Endothelial cell of hepatic sinusoid (primary cell): ENCODE measurements at regions not wholly inside any gene's neighbourhood (a gene's known extent, or its start where the extent isn't known, plus 50 kb on each side); places are given as distances from the start of the nearest gene placed in this dataset.
"Not testable (repeated sequence)": the region's sequence is repeated elsewhere in the genome, so short reads cannot be mapped to it uniquely, and the experiment has no call there.

ENCODE experiments used
- in situ Hi-C: cut with HindIII; loops from 2 replicates; pipeline ENCODE4 v1.10.0; 2017; ENCODE audit warnings: low sequenced_read_pairs

DNA sequence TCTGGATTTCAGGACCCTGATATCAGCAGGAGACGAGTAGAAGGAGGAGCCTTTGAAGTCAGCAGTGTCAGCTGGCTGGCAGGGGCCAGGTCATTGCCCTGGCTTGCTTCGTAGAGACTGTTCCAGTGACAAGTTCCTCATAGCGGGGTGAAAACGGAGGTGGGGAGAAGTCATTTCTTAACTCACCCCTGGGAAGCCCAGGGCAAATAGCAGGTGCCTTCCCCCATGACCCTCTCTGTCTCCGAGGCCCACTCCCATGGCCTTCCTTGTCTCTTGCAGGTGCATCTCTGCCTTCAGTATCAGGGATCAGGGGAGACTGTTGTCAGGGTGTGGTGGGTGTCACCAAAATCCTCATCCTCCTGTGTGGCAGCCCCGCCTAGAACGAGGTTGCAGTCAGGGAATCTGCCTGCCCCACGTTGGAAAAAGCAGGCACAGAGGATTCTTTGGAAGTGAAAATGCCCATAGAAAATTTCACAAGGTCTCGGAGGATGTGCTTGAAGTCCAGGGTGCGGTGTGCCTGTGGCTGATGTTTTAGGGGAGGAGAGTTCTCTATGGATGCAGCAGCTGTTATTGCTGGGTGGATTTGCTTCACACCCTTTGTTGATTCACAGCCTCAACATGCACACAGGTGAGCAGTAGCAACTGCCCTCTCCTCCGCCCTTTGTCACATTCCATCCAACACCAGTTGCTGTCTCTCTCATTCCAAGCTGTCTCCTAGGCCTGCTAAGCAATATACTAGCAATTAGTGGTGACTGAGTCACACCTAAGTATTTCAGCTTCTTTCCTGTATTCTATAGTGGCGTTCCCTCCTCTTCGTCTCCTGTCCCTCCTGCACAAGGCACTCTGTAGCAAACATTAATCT lies 142.6 kb upstream of the FHL2 start:
- in situ Hi-C loops, result no loop called here

DNA sequence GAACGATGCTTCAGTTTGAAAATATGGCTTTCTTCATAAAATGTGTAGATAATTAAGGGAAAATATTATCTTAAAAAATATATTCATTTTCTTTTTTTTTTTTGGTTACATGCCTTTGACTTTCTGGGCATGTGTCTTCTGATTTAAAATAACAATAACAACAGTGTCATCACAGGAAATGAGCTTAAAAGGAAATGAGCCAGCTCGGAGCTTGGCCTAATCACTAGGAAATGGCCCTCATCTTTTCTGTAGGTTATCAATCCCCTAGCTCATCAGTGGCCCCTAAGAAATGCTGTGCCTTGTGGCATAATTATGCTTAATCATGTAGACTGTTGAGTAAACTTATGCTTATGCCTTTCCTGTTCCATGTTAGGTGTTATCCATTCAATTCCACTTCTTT lies 141.8 kb upstream of the FHL2 start:
- in situ Hi-C loops, result no loop called here

DNA sequence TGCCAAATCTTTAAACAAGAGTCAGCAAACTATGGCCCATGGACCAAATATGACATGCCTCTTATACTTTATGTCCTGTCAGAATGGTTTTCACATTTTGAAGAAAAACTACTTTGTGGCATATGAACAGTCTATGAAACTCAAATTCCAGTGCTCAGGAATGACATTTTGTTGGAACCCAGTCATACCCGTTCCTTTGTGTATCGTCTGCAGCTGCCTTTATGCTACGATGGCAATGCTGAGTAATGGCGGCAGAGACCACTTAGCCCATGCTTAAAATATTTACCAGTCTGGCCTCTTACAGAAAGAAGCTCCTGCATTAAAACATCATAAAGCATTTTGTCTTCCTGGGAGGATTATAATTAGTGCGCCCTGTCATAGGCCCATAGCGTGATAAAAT lies 140.5 kb upstream of the FHL2 start:
- in situ Hi-C loops, result no loop called here

- in situ Hi-C loops, result no loop called here
Observed at GRCh38 chr2:105538840-105539239, 140.0 kb upstream of the FHL2 start.

DNA sequence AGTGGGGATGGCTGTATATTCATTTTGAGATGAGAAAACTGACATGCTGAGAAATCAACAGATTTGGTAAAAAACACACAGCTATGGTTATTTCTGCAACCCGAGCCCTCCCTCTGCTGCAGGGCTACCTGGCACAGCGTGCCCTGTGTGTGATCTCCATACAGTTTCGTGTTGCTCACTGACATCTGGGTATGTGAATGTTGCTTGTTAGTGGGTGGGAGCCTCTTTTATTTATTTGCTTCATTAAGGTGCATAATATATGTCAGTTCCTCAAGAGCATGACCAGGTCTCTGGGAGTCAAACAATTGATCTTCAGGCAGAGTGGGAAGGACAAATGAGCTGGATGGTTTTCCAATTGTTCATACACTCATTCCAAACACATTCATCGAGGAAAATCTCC lies 139.1 kb upstream of the FHL2 start:
- in situ Hi-C loops, result no loop called here

- in situ Hi-C loops, result no loop called here
Observed at GRCh38 chr2:105537466-105537865, 138.6 kb upstream of the FHL2 start.

DNA sequence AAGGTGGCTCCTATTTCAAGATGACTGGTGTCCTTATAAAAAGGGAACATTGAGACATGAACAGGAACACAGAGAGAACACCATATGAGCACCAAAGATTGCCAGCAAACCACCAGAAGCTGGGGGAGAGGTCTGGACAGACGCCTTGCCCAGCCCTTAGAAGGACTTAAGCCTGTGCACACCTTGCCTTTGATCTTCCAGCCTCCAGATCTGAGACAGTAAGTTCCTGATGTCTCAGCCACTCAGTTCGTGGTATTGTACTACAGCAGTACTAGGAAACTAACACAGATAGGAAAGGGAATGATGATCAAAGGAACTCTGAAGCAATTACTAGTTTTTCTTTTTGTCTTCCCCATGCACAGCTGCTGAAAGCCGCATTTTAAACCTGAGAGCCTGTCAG lies 137.3 kb upstream of the FHL2 start:
- in situ Hi-C loops, result no loop called here

GRCh38 chr2:105529258-105529657 lies 130.4 kb upstream of the FHL2 start:
- in situ Hi-C loops, result not testable (repeated sequence)

DNA sequence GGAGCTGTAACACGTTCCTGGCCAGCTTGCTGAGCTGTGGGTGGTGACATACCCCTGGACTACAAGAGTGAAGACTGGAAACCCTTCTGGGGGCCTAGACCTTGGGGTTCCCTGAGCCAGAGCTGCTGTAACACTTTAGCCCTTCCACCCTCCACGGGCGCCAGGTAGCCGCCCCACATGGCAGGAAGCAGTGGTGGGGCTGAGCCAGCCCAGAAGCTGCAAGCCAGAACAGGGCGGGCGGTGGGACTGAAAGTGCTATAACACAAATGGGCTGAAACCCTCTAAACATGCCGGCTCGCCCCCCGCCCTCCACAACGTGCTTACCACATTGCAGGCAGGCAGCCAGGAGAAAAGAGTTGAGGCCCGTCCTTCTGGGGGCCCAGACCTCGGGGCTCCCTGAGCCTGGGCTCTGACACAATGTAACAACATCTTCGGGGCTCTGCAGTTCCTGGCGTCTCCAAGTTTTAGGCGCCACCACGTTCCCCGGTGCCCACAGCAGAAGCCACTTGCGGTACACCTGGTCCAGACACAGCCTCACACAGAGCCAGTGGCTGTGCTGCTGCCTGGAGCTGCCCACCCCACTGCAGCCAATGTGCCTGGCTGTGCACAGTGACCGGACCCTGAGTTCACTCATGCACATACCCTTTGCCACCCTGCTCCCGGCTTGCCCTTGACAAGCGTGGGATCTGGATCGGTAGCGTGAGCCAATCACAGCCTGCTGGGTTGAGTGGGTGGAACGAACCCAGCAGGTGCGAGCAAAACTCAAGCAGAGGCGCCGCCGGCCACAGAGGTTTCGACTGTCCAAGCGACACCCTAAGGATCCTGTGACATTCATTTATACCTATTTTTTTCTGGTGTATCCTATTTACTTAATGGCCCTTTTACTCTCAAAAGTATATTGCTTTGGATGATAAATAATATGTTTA lies 127.4 kb upstream of the FHL2 start:
- in situ Hi-C loops, result no loop called here

GRCh38 chr2:105525201-105525600 lies 126.3 kb upstream of the FHL2 start:
- in situ Hi-C loops, result no loop called here

DNA sequence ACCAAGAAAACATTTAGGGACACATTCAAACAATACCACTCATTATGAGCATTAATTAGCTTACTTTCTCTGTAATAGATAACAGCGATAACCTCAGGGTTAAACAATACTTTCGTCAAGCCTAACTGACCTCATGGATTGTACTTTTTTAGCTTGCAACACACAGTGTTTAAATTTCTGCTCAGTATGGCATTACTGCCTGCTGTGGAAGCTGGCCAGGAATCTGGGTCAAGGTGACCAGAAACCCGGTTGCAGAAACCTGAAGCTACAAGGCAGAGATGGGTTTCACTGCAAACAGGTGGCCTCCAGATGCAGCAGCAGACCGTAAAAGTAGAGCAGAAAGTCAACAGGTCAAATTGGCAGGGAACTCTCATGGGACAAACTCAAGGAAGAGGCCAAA lies 123.8 kb upstream of the FHL2 start:
- in situ Hi-C loops, result loop anchor here (5.0 kb wide), 1 partner anchor 160 kb away; no protein-coding TSS in a partner anchor

DNA sequence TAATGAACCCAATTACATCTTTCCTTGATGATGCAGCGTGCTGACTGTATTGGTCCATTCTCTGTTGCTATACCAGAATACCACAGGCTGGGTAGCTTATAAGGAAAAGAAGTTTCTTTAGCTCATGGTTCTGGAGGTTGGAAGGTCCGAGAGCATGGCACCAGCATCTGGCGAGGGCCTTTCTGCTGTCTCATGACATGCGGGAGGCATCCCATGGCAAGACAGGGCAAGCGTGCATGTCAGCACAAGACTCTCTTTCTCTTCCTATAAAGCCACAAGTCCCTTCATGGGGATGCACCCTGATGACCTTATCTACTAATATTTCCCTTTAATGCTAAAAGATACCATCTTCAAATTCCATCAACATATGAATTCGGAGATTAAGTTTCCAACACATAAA lies 122.8 kb upstream of the FHL2 start:
- in situ Hi-C loops, result loop anchor here (5.0 kb wide), 1 partner anchor 159 kb away; no protein-coding TSS in a partner anchor

- in situ Hi-C loops, result loop anchor here (5.0 kb wide), 1 partner anchor 159 kb away; no protein-coding TSS in a partner anchor
Observed at GRCh38 chr2:105521176-105521575, 122.3 kb upstream of the FHL2 start.

DNA sequence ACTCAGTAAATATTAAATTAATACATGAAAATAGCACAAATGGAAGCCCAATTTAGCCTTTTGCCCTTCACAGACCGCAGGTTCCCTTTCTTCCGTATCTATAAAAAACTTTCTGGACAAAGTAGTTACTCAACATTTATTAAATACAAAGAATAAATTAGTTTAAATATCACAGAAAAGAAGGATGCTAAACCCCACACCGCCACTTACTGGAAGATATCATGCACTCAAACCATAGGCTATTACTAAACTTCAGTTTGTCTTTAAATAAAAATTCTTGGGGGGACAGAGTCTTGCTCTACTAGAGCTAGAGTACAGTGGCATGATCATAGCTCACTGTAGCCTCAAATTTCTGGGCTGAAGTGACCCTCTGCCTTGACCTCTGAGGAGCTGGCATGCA lies 120.7 kb upstream of the FHL2 start:
- in situ Hi-C loops, result no loop called here

DNA sequence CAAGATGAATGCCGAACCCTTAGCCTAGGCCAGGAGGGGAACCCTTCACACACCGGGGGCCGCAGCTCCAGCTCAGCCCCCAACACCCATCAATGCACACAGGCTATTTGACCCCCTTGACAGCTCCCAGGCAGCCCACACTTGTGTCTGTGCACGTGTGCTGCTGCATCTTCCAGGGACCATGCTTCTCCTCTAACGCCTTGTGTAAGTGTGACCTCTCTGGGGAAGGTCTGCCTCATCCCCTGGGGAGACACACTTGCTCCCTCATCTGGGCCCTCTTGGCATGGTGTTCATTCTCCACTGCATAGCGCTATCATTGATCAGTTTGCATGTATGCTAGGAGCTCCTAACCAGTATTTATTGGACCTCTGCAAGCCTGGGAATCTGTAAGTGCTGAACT lies 120.0 kb upstream of the FHL2 start:
- in situ Hi-C loops, result no loop called here

DNA sequence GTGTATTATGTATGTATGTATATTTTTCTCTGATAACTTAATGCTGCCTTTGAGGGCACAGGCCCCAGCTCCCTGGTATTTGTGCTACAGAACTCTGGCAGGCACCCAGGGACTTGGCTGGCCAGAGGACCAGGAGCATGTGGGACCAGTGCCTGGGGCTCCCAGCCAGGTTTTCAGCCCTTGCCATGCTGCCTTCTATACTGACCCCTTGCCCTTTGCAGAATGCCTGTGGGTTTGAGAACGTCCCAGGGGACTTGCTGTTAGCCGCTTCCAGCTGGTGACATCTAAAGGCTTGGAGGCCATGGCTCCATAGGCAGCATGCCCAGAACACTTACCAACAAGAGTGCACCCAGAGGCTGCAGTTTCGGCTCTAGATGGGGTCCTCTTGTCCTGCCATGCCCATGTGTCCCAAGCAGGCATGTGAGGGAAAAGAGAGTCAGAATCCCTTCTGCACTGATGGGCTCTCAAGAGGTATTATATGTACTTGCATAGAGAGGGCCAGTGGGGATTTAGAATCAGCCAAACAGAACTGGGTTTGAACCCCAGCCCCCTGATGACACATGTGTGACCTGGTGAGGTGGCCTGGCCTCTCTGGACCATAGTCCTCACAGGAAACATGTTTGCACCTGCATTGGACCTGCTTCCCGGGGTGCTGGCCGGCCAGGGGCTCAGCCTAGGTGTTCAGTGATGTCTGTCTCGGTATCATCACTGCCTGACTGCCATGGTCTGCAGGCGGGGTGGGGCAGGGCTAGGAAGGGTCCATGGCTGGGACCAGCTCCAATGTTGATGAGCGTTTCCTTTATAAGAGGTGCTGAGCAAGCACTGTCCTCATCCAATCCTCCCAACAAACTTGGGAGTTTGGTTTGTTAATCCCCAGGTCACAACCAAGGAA lies 119.2 kb upstream of the FHL2 start:
- in situ Hi-C loops, result no loop called here

DNA sequence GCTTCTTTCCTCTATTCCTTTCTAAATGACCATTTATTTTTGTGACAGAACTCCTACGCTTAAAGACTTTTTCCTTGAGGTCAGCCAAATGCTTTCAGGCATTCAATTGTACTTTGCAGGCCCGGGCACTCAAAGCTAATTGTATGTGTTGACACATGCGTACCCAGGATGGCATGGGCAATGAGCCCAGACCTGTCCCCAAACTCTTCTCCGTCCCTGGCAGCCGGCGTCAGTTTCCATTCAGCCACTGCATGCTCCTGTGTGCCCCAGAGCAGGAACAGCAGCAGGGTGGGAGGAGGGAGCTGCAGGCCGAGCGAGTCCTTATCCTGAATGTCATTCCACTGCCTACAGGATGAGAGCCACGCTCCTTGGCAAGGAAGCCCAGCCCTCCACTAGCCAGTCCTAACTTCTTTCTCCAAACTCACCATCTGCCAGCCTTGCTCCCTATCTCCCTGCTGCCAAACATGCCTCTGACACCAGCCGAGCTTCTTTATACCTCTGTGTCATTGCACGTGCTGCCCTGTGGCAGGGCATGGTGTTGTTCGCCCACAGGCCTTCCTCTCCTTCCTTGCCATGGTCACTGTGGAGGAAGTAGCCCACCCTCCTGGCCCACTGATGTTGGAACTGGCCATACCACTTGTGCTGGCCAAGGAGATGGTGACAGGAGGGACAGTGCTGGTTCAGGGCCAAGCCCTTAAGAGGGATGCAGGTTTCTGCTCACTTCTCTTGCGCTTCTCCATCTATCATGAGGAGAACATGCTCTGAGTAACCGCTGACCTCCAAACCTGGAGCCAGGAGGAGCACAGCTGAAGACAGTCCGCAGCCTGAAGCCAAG lies 116.9 kb upstream of the FHL2 start:
- in situ Hi-C loops, result no loop called here

GRCh38 chr2:105514576-105514975 lies 115.7 kb upstream of the FHL2 start:
- in situ Hi-C loops, result loop anchor here (5.0 kb wide), 1 partner anchor 82 kb away; no protein-coding TSS in a partner anchor

DNA sequence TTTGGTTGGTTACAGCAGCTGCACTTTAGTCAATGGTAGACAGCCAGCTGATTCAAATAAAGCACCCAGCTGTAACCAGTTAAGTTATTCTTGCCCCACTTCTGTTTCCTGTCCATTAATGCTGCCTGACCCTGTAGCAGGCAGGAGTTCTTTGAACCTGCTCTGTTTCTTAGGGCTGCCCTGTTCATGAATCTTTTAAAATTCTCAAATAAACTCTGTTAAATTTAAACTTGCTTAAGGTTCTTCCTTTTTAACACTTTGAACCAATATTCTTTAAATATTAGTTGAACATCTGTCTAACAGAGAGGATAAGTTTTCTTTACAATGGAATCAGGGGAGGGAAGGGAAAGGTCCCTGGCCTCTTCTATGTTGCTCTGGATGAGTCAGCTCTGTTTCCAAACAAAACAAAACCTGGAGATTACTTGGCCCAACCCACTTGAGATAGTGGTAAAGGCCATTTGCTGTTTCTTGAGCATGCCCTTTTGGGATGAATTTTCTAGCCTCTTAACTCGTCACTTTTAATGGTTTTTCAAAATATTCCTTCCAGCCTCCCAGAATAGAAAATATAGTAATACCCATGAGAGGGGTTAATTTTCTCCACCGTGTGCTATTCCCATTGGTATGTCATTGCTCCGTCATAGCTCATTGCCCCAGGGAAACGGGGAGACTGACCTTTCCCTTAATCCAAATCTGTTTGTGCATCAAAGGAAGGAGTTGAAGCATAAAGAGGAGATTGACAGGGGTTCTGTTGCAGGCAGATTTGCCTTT lies 112.1 kb upstream of the FHL2 start:
- in situ Hi-C loops, result loop anchor here (5.0 kb wide), 1 partner anchor 79 kb away; no protein-coding TSS in a partner anchor
